ENCODE measurements at regions not wholly inside any gene's neighbourhood (a gene's known extent, or its start where the extent isn't known, plus 50 kb on each side); places are given as distances from the start of the nearest gene placed in this dataset.

- H4K91ac ChIP-seq (ENCODE audit: insufficient read length, low read depth, low read length): no peak overlapping the region
- H2BK12ac ChIP-seq (ENCODE audit: insufficient read length, low read depth, low read length): no peak overlapping the region
- DNase-seq: no peak
- H3K4ac ChIP-seq (ENCODE audit: low read depth, low read length): no peak overlapping the region
- no peak overlapping the region for H3K23ac ChIP-seq (ENCODE audit: insufficient read length, low read depth, low read length)
- H3K56ac ChIP-seq (ENCODE audit: insufficient read length, low read depth, low read length): no peak overlapping the region
- H3K79me1 ChIP-seq (ENCODE audit: insufficient read depth, low read depth, low read length, poor library complexity, severe bottlenecking): no peaks in the 10 kb centered on the region
- H3K4me3 Mint-ChIP-seq: no peak overlapping the region
- H4K20me1 ChIP-seq (ENCODE audit: control insufficient read depth, insufficient read depth, insufficient read length): no peaks in the 10 kb centered on the region
- H3K23me2 ChIP-seq (ENCODE audit: insufficient read length, low read depth, low read length, poor library complexity, severe bottlenecking): no peaks in the 10 kb centered on the region
- H3K36me3 Mint-ChIP-seq (ENCODE audit: insufficient read depth in 1 of 3, low read depth in 3 of 3): no peaks in the 10 kb centered on the region
- H3K18ac ChIP-seq (ENCODE audit: insufficient read length, low read depth, low read length): no peak overlapping the region
- H3K4me2 ChIP-seq (ENCODE audit: insufficient read depth, insufficient read length, low read length): no peak overlapping the region
- no peak overlapping the region for H2AFZ ChIP-seq (ENCODE audit: low read length)
- no peak overlapping the region for H2BK5ac ChIP-seq (ENCODE audit: insufficient read length, low read length)
- peaks cover 31 to 37% of the 10 kb centered on the region in 2 experiments for H3K4me1 Mint-ChIP-seq
- no peak overlapping the region for H3K14ac ChIP-seq (ENCODE audit: insufficient read depth, low read length)
- H2BK120ac ChIP-seq (ENCODE audit: low read depth, low read length, poor library complexity, severe bottlenecking): no peak overlapping the region
- no peaks in the 10 kb centered on the region; a peak in 1 of 5 replicates for H3K9me3 Mint-ChIP-seq
- H2BK20ac ChIP-seq (ENCODE audit: low read depth, low read length, poor library complexity, severe bottlenecking): no peak overlapping the region
- H3T11ph ChIP-seq (ENCODE audit: low read length): no peak overlapping the region
- H3K27me3 ChIP-seq (ENCODE audit: insufficient read depth, low read length): no peaks in the 10 kb centered on the region
- H3K4me1 ChIP-seq (ENCODE audit: insufficient read depth, low read length): no peaks in the 10 kb centered on the region
- no peak overlapping the region for H3K27ac Mint-ChIP-seq
- no peak overlapping the region for H3K27ac ChIP-seq (ENCODE audit: insufficient read length, low read depth, low read length)
- no peak overlapping the region for H2AK5ac ChIP-seq (ENCODE audit: insufficient read length, low read length)
- H3K9ac ChIP-seq (ENCODE audit: extremely low read depth, insufficient read length, low read length): no peak overlapping the region
- no peaks in the 10 kb centered on the region for H3K27me3 Mint-ChIP-seq (ENCODE audit: low read depth)
- no peak overlapping the region for H4K8ac ChIP-seq (replicated peaks; ENCODE audit: insufficient read length, low read depth, low read length)
- no peaks in the 10 kb centered on the region for H3K79me2 ChIP-seq (ENCODE audit: insufficient read depth, low read length)
- no peak for TF ChIP-seq CTCF (conservative IDR thresholded peaks at IDR 0.05)
- H2BK15ac ChIP-seq (ENCODE audit: low read depth, low read length): no peak overlapping the region
- H4K5ac ChIP-seq (ENCODE audit: insufficient read length, low read depth, low read length): no peak overlapping the region
- no peaks in the 10 kb centered on the region for H3K9me3 ChIP-seq (ENCODE audit: control insufficient read depth, low read depth, low read length)
These were observed 95.6 kb upstream of the E2F7 start for GRCh38 chr12:77160931-77161330.
